Subcutaneous abdominal adipose tissue (tissue), 5 donors: ENCODE measurements at regions not wholly inside any gene's neighbourhood (a gene's known extent, or its start where the extent isn't known, plus 50 kb on each side); places are given as distances from the start of the nearest gene placed in this dataset.

Experiments
- H3K27ac ChIP-seq: one replicate; pipeline ENCODE4 v1.7.0; 2013; ENCODE audit warnings: low read depth, mild to moderate bottlenecking, inconsistent platforms, low read length, moderate library complexity
- H3K27me3 ChIP-seq, 5 donors: one replicate each; pipeline ENCODE4 v1.7.0; 2013; ENCODE audit warnings: low read length in 5 of 5, inconsistent platforms in 1 of 5; ENCODE audit not compliant: control insufficient read depth in 5 of 5, insufficient read depth in 4 of 5
- H3K36me3 ChIP-seq, 5 donors: one replicate each; pipeline ENCODE4 v1.7.0; 2013; ENCODE audit warnings: low read length in 5 of 5; ENCODE audit not compliant: control insufficient read depth in 5 of 5, insufficient read depth in 5 of 5
- H3K4me1 ChIP-seq, 5 donors: one replicate each; pipeline ENCODE4 v1.7.0; 2013; ENCODE audit warnings: low read length in 5 of 5, mild to moderate bottlenecking in 3 of 5, moderate library complexity in 1 of 5; ENCODE audit not compliant: control insufficient read depth in 5 of 5, insufficient read depth in 5 of 5
- H3K4me3 ChIP-seq, 5 donors: one replicate each; pipeline ENCODE4 v1.7.0; 2013; ENCODE audit warnings: low read length in 5 of 5, low read depth in 1 of 5
- H3K9ac ChIP-seq, 5 donors: one replicate each; pipeline ENCODE4 v1.7.0; 2013; ENCODE audit warnings: low read length in 5 of 5, mild to moderate bottlenecking in 4 of 5, moderate library complexity in 3 of 5
- H3K9me3 ChIP-seq, 5 donors: one replicate each; pipeline ENCODE4 v1.7.0; 2013; ENCODE audit warnings: low read length in 5 of 5; ENCODE audit not compliant: control insufficient read depth in 5 of 5
- donor health status: healthy.
- donor health status: healthy.
- donor health status: healthy.
- donor health status: healthy.
- donor health status: healthy.

GRCh38 chr3:109596991-109597390 lies 259.6 kb upstream of the DPPA4 start:
- Histone ChIP-seq H3K4me1 (no peaks in the 10 kb centered on the region), H3K9ac (no peak overlapping the region), H3K4me3 (no peak overlapping the region), H3K27ac (no peak overlapping the region), H3K27me3 (no peaks in the 10 kb centered on the region), H3K36me3 (no peaks in the 10 kb centered on the region), H3K9me3 (peaks cover 0 to 10% (median 5%) of the 10 kb centered on the region in 5 donors)

- Histone ChIP-seq H3K36me3 (no peaks in the 10 kb centered on the region), H3K4me3 (no peak overlapping the region), H3K9ac (no peak overlapping the region), H3K4me1 (no peaks in the 10 kb centered on the region), H3K27me3 (no peaks in the 10 kb centered on the region), H3K27ac (no peak overlapping the region), H3K9me3 (peaks cover 0 to 10% (median 5%) of the 10 kb centered on the region in 5 donors)
Observed at GRCh38 chr3:109597444-109597843, 260.1 kb upstream of the DPPA4 start.

GRCh38 chr3:109607897-109608296 lies 270.6 kb upstream of the DPPA4 start:
- H3K36me3 ChIP-seq = no peaks in the 10 kb centered on the region
- H3K27ac ChIP-seq = no peak overlapping the region
- H3K27me3 ChIP-seq = no peaks in the 10 kb centered on the region
- H3K9me3 ChIP-seq = peaks cover 0 to 4% (median 2%) of the 10 kb centered on the region in 5 donors
- no peaks in the 10 kb centered on the region for H3K4me1 ChIP-seq
- H3K4me3 ChIP-seq = no peak overlapping the region
- H3K9ac ChIP-seq = no peak overlapping the region

DNA sequence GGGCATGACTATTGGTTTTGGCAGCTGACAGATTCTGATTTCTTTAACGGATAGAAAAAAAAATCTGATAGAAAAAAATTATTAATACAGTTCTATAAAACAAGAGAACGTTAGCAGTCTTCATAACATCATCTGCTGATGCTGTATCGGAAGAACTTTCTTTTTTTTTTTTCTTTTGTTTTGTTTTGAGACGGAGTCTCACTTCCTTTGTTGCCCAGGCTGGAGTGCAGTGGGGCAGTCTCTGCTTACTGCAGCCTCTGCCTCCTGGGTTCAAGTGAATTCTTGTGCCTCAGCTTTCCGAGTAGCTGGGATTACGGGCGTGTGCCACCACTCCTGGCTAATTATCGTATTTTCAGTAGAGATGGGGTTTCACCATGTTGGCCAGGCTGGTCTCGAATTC lies 271.2 kb upstream of the DPPA4 start:
- no peak overlapping the region for H3K27ac ChIP-seq
- no peaks in the 10 kb centered on the region for H3K36me3 ChIP-seq
- H3K9me3 ChIP-seq = peaks cover 0 to 4% (median 0%) of the 10 kb centered on the region in 5 donors
- no peak overlapping the region for H3K4me3 ChIP-seq
- H3K4me1 ChIP-seq = no peaks in the 10 kb centered on the region
- H3K27me3 ChIP-seq = no peaks in the 10 kb centered on the region
- no peak overlapping the region for H3K9ac ChIP-seq

DNA sequence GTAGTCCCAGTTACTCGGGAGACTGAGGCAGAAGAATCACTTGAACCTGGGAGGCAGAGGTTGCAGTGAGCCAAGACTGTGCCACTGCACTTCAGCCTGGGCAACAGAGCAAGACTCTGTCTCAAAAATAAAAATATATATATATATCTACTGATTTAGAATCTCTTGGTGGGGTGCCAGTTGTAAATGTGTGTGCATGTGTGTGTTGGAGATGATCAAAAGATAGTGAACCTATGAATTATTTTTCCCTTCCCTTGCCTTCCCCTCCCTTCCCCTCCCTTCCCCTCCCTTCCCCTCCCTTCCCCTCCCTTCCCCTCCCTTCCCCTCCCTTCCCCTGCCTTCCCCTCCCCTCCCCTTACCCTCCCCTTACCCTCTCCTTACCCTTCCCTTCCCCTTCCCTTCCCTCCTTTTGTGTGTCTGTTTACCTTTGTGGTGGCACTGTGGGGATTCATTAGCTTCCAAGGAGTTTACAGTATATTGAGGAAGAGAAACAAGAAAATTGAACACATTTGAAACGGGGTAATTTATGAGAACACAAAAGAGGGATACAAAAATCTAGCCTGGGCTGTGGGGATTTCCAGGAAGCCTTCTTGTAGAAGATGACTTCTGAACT lies 281.5 kb upstream of the DPPA4 start:
- Histone ChIP-seq H3K4me1 (no peaks in the 10 kb centered on the region), H3K27me3 (no peaks in the 10 kb centered on the region), H3K9me3 (peaks cover 0 to 3% (median 0%) of the 10 kb centered on the region in 5 donors), H3K9ac (no peak overlapping the region), H3K4me3 (no peak overlapping the region), H3K36me3 (no peaks in the 10 kb centered on the region), H3K27ac (no peak overlapping the region)

GRCh38 chr3:109631897-109632296 lies 294.6 kb upstream of the DPPA4 start:
- no peak overlapping the region for H3K9ac ChIP-seq
- H3K9me3 ChIP-seq = no peaks in the 10 kb centered on the region
- H3K4me1 ChIP-seq = no peaks in the 10 kb centered on the region
- no peak overlapping the region for H3K4me3 ChIP-seq
- no peak overlapping the region for H3K27ac ChIP-seq
- H3K27me3 ChIP-seq = no peaks in the 10 kb centered on the region
- H3K36me3 ChIP-seq = no peaks in the 10 kb centered on the region

DNA sequence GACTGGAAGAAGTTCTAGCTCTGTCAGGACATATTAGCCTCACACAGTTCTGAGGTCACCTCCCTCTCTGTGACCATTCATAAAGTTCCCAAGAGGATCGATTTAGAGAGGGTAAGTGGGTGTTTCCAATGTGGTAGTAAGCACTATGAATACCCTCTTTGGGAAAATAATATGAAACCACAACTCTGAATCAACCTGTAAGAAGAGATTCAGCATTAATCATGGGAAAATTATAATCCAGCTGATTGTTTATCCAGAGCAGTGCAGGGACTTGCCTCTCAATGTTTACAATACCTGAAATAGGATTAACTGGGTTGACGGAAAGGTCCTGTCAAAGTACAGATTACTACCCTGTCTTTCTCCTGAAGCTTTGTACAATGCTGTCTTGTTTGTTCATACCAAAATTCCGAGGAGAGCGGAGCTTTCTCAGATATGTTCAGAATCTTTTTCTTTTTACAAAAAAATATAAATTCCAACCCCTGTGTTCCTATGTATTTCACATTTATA lies 302.9 kb upstream of the DPPA4 start:
- Histone ChIP-seq H3K9me3 (no peaks in the 10 kb centered on the region), H3K36me3 (no peaks in the 10 kb centered on the region)

DNA sequence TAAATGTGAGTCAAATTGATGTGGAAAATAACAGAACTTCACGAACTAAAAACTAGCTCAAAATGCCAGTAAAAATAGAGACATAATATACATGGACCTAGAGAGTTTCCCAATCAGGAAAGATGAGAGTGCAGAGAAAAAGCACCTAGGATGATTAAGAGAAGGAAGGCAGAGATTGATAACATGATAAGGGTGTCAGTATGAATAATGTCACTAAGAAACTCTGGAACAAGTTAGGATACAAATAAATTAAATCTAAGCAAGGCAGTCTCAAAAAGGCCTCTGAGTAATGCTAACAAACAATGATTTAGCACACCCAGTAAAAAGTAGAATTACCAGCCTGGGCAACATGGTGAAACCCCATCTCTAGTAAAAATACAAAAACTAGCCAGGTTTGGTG lies 304.7 kb upstream of the DPPA4 start:
- no peaks in the 10 kb centered on the region for H3K27me3 ChIP-seq
- H3K9me3 ChIP-seq = no peaks in the 10 kb centered on the region
- no peaks in the 10 kb centered on the region for H3K4me1 ChIP-seq
- H3K4me3 ChIP-seq = no peak overlapping the region
- H3K36me3 ChIP-seq = no peaks in the 10 kb centered on the region
- H3K27ac ChIP-seq = no peak overlapping the region
- no peak overlapping the region for H3K9ac ChIP-seq

More for the DNA sequence above, 302.9 kb upstream of the DPPA4 start:
- H3K4me1 ChIP-seq = no peaks in the 10 kb centered on the region
- no peak overlapping the region for H3K4me3 ChIP-seq
- H3K27me3 ChIP-seq = no peaks in the 10 kb centered on the region
- no peak overlapping the region for H3K27ac ChIP-seq
- H3K9ac ChIP-seq = no peak overlapping the region

DNA sequence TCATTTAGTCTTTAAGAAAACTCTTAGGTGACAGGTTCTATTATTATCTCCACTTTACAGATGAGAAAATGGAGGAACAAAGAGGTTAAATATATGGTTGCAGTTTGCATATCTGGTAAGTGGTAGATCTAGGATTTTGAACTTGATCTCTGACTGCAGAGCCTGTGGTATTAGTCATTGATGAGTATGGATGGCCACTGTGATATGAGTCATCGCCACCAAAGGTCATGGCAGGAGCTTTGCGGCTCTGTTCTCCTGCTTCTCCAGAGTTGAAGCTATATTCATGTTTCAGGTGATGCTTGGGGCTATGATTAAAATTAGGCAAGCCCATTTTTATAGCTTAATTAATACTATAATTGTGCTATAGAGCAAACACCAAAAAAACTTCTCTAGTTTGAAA lies 306.2 kb upstream of the DPPA4 start:
- H3K4me1 ChIP-seq = no peaks in the 10 kb centered on the region
- H3K36me3 ChIP-seq = no peaks in the 10 kb centered on the region
- peaks cover 0 to 2% (median 0%) of the 10 kb centered on the region in 5 donors for H3K9me3 ChIP-seq
- H3K9ac ChIP-seq = no peak overlapping the region
- no peak overlapping the region for H3K4me3 ChIP-seq
- no peaks in the 10 kb centered on the region for H3K27me3 ChIP-seq
- H3K27ac ChIP-seq = no peak overlapping the region

- H3K4me3 ChIP-seq = no peak overlapping the region
- peaks cover 0 to 2% (median 0%) of the 10 kb centered on the region in 5 donors for H3K9me3 ChIP-seq
- H3K27me3 ChIP-seq = no peaks in the 10 kb centered on the region
- no peak overlapping the region for H3K9ac ChIP-seq
- H3K36me3 ChIP-seq = no peaks in the 10 kb centered on the region
- H3K4me1 ChIP-seq = no peaks in the 10 kb centered on the region
- no peak overlapping the region for H3K27ac ChIP-seq
Observed at GRCh38 chr3:109644332-109644731, 307.0 kb upstream of the DPPA4 start.
